ENCODE measurements at regions not wholly inside any gene's neighbourhood (a gene's known extent, or its start where the extent isn't known, plus 50 kb on each side); places are given as distances from the start of the nearest gene placed in this dataset.
"Not testable (repeated sequence)": the region's sequence is repeated elsewhere in the genome, so short reads cannot be mapped to it uniquely, and the experiment has no call there.

GRCh38 chr3:166810741-166811445 is 569.2 kb downstream of the ZBBX start:
- no peak for DNase-seq

- DNase-seq: no peak
Observed at GRCh38 chr3:166809520-166809919, 570.6 kb downstream of the ZBBX start.

GRCh38 chr3:166788936-166789335 is 591.2 kb downstream of the ZBBX start:
- no peak for DNase-seq

- DNase-seq: no peak
Observed at GRCh38 chr3:166785876-166786275, 594.2 kb downstream of the ZBBX start.

GRCh38 chr3:166783206-166783605 is 596.9 kb downstream of the ZBBX start:
- DNase-seq: no peak

GRCh38 chr3:166764698-166765318 is 615.3 kb downstream of the ZBBX start:
- no peak for DNase-seq

- DNase-seq: no peak
Observed at GRCh38 chr3:166759736-166760513, 620.2 kb downstream of the ZBBX start.

- DNase-seq: no peak
Observed at GRCh38 chr3:166752214-166752613, 627.9 kb downstream of the ZBBX start.

GRCh38 chr3:166743481-166744134 is 636.5 kb downstream of the ZBBX start:
- no peak for DNase-seq

GRCh38 chr3:166734734-166735133 is 645.4 kb downstream of the ZBBX start:
- DNase-seq: no peak

- DNase-seq: no peak
Observed at GRCh38 chr3:166731701-166732100, 648.4 kb downstream of the ZBBX start.

- DNase-seq: no peak
Observed at GRCh38 chr3:166721466-166721865, 658.6 kb downstream of the ZBBX start.

GRCh38 chr3:166714206-166714605 is 665.9 kb downstream of the ZBBX start:
- no peak for DNase-seq

- DNase-seq: no peak
Observed at GRCh38 chr3:166713787-166714186, 666.3 kb downstream of the ZBBX start.

- DNase-seq: no peak
Observed at GRCh38 chr3:166706094-166706493, 674.0 kb downstream of the ZBBX start.

- DNase-seq: no peak
Observed at GRCh38 chr3:166697495-166697894, 682.6 kb downstream of the ZBBX start.

GRCh38 chr3:166696103-166696502 is 684.0 kb downstream of the ZBBX start:
- no peak for DNase-seq

GRCh38 chr3:166688665-166689064 is 691.4 kb downstream of the ZBBX start:
- DNase-seq: no peak

GRCh38 chr3:166685246-166685645 is 694.9 kb downstream of the ZBBX start:
- no peak for DNase-seq

GRCh38 chr3:166684077-166684476 is 696.0 kb downstream of the ZBBX start:
- DNase-seq: not testable (repeated sequence)

GRCh38 chr3:166669781-166670180 is 710.3 kb downstream of the ZBBX start:
- DNase-seq: no peak

GRCh38 chr3:166663194-166663593 is 716.9 kb downstream of the ZBBX start:
- DNase-seq: no peak

GRCh38 chr3:166661621-166662020 is 718.5 kb downstream of the ZBBX start:
- no peak for DNase-seq
